H9 (cell line): ENCODE measurements at regions not wholly inside any gene's neighbourhood (a gene's known extent, or its start where the extent isn't known, plus 50 kb on each side); places are given as distances from the start of the nearest gene placed in this dataset.

ENCODE experiments used
- DNase-seq: peaks from one replicate; pipeline ENCODE4 v3.0.0-alpha.2; 2017
- H2AFZ ChIP-seq: one replicate; pipeline ENCODE4 v1.6.1; 2013; ENCODE audit warnings: mild to moderate bottlenecking, low read length, control low read depth, moderate library complexity
- H2AK5ac ChIP-seq: 2 replicates; pipeline ENCODE4 v1.6.1; 2013; ENCODE audit warnings: low read length, control low read depth, mixed read lengths; ENCODE audit not compliant: insufficient read length
- H2BK120ac ChIP-seq: one replicate; pipeline ENCODE4 v1.6.1; 2013; ENCODE audit warnings: low read depth, mild to moderate bottlenecking, low read length, control low read depth, inconsistent platforms; ENCODE audit not compliant: poor library complexity, severe bottlenecking
- H2BK12ac ChIP-seq: 2 replicates; pipeline ENCODE4 v1.6.1; 2013; ENCODE audit warnings: low read length, control low read depth, mixed read lengths, low read depth; ENCODE audit not compliant: insufficient read length
- H2BK15ac ChIP-seq: 2 replicates; pipeline ENCODE4 v1.6.1; 2013; ENCODE audit warnings: low read depth, low read length, control low read depth
- H2BK20ac ChIP-seq: one replicate; pipeline ENCODE4 v1.6.1; 2013; ENCODE audit warnings: low read depth, mild to moderate bottlenecking, low read length, control low read depth, inconsistent platforms; ENCODE audit not compliant: poor library complexity, severe bottlenecking
- H2BK5ac ChIP-seq: 2 replicates; pipeline ENCODE4 v1.6.1; 2013; ENCODE audit warnings: low read length, control low read depth, mixed read lengths; ENCODE audit not compliant: insufficient read length
- H3K14ac ChIP-seq: 2 replicates; pipeline ENCODE4 v1.6.1; 2013; ENCODE audit warnings: low read length, control low read depth; ENCODE audit not compliant: insufficient read depth
- H3K18ac ChIP-seq: 2 replicates; pipeline ENCODE4 v1.6.1; 2013; ENCODE audit warnings: low read depth, mild to moderate bottlenecking, mixed read lengths, low read length, control low read depth; ENCODE audit not compliant: insufficient read length
- H3K23ac ChIP-seq: 2 replicates; pipeline ENCODE4 v1.6.1; 2013; ENCODE audit warnings: low read length, control low read depth, mixed read lengths, low read depth; ENCODE audit not compliant: insufficient read length
- H3K23me2 ChIP-seq: 2 replicates; pipeline ENCODE4 v1.6.1; 2013; ENCODE audit warnings: low read depth, mild to moderate bottlenecking, mixed read lengths, low read length, control low read depth; ENCODE audit not compliant: insufficient read length, poor library complexity, severe bottlenecking
- H3K27ac ChIP-seq: 2 replicates; pipeline ENCODE4 v1.5.1; 2013; ENCODE audit warnings: low read length, control low read depth, mixed read lengths, low read depth; ENCODE audit not compliant: insufficient read length
- H3K27me3 ChIP-seq: 2 replicates; pipeline ENCODE4 v1.6.1; 2013; ENCODE audit warnings: low read length, control low read depth, inconsistent platforms; ENCODE audit not compliant: insufficient read depth
- H3K4ac ChIP-seq: 2 replicates; pipeline ENCODE4 v1.6.1; 2013; ENCODE audit warnings: low read depth, mild to moderate bottlenecking, control low read depth, inconsistent platforms, low read length, moderate library complexity
- H3K4me1 ChIP-seq: 2 replicates; pipeline ENCODE4 v1.6.1; 2013; ENCODE audit warnings: low read length, control low read depth, inconsistent platforms; ENCODE audit not compliant: insufficient read depth
- H3K4me2 ChIP-seq: 2 replicates; pipeline ENCODE4 v1.6.1; 2013; ENCODE audit warnings: low read length, control low read depth, mixed read lengths; ENCODE audit not compliant: insufficient read length, insufficient read depth
- H3K56ac ChIP-seq: 2 replicates; pipeline ENCODE4 v1.6.1; 2013; ENCODE audit warnings: low read depth, mild to moderate bottlenecking, mixed read lengths, low read length, control low read depth; ENCODE audit not compliant: insufficient read length
- H3K79me1 ChIP-seq: 2 replicates; pipeline ENCODE4 v1.6.1; 2013; ENCODE audit warnings: low read depth, mild to moderate bottlenecking, moderate library complexity, low read length, control low read depth, inconsistent platforms; ENCODE audit not compliant: insufficient read depth, poor library complexity, severe bottlenecking
- H3K79me2 ChIP-seq: 2 replicates; pipeline ENCODE4 v1.6.1; 2013; ENCODE audit warnings: low read length, control low read depth, inconsistent platforms; ENCODE audit not compliant: insufficient read depth
- H3K9ac ChIP-seq: 2 replicates; pipeline ENCODE4 v1.6.1; 2013; ENCODE audit warnings: low read length, control low read depth, mixed read lengths; ENCODE audit not compliant: insufficient read length; ENCODE audit errors: extremely low read depth
- H3K9me3 ChIP-seq: one replicate; pipeline ENCODE4 v1.6.1; 2013; ENCODE audit warnings: low read depth, low read length, inconsistent platforms; ENCODE audit not compliant: control insufficient read depth
- H3T11ph ChIP-seq: one replicate; pipeline ENCODE4 v1.6.1; 2013; ENCODE audit warnings: mild to moderate bottlenecking, low read length, control low read depth, inconsistent platforms
- H4K20me1 ChIP-seq: one replicate; pipeline ENCODE4 v1.6.1; 2013; ENCODE audit not compliant: control insufficient read depth, insufficient read length, insufficient read depth
- H4K5ac ChIP-seq: 2 replicates; pipeline ENCODE4 v1.6.1; 2013; ENCODE audit warnings: low read depth, mild to moderate bottlenecking, mixed read lengths, low read length, control low read depth; ENCODE audit not compliant: insufficient read length
- H4K8ac ChIP-seq: replicated peaks from 2 replicates; pipeline ENCODE4 v1.6.1; 2013; ENCODE audit warnings: low read length, control low read depth, mixed read lengths, low read depth; ENCODE audit not compliant: insufficient read length
- H4K91ac ChIP-seq: 2 replicates; pipeline ENCODE4 v1.6.1; 2013; ENCODE audit warnings: low read depth, mild to moderate bottlenecking, moderate library complexity, mixed read lengths, low read length, control low read depth; ENCODE audit not compliant: insufficient read length
- H3K27ac Mint-ChIP-seq, 3 experiments: 2 replicates in 2 of 3; 3 replicates in 1 of 3; pipeline ENCODE4 v1.8.0; 2020 to 2021; ENCODE audit warnings: mixed read lengths in 3 of 3, mild to moderate bottlenecking in 1 of 3, moderate library complexity in 1 of 3
- H3K27me3 Mint-ChIP-seq: 2 replicates; pipeline ENCODE4 v1.8.0; 2021; ENCODE audit warnings: low read depth, mild to moderate bottlenecking, moderate library complexity, mixed read lengths
- H3K36me3 Mint-ChIP-seq, 3 experiments: 2 replicates in 2 of 3; 3 replicates in 1 of 3; pipeline ENCODE4 v1.8.0; 2020 to 2021; ENCODE audit warnings: low read depth in 3 of 3, mixed read lengths in 3 of 3; ENCODE audit not compliant: insufficient read depth in 1 of 3
- H3K4me1 Mint-ChIP-seq, 2 experiments: 2 replicates each; pipeline ENCODE4 v1.8.0; 2020; ENCODE audit warnings: mixed read lengths in 2 of 2
- H3K4me3 Mint-ChIP-seq, 2 experiments: 2 replicates in 1 of 2; 3 replicates in 1 of 2; pipeline ENCODE4 v1.8.0; 2020 to 2021; ENCODE audit warnings: mild to moderate bottlenecking in 2 of 2, mixed read lengths in 2 of 2, moderate library complexity in 1 of 2
- H3K9me3 Mint-ChIP-seq, 2 experiments: 2 replicates in 1 of 2; 3 replicates in 1 of 2; pipeline ENCODE4 v1.8.0; 2020; ENCODE audit warnings: mild to moderate bottlenecking in 2 of 2, mixed read lengths in 2 of 2, moderate library complexity in 1 of 2
- WGBS: extraction: QIAGEN DNeasy Blood & Tissue Kit; methylation state at CpG from one replicate; pipeline ENCODE4 v1.1.7; 2013; ENCODE audit warnings: missing lambda C conversion rate, low lambda C conversion rate, mixed read lengths; ENCODE audit not compliant: insufficient read length; ENCODE audit errors: extremely low coverage; 5-methylcytosine and 5-hydroxymethylcytosine counted together
- TF ChIP-seq, protein P1 (sequence below): fragments of 200-600 bp; sonication (generic); conservative IDR thresholded peaks from 3 replicates; pipeline ENCODE4 v1.8.0; 2021; ENCODE audit warnings: antibody characterized with exemption, mild to moderate bottlenecking

GRCh38 chr13:81458170-81458569 lies 1117.2 kb upstream of the SPRY2 start:
- Mint-ChIP-seq H3K27ac (no peak overlapping the region), H3K36me3 (peaks cover 0 to 2% (median 0%) of the 10 kb centered on the region in 3 experiments; a peak in 1 of 7 replicates)
- no peaks in the 10 kb centered on the region for H3K23me2 ChIP-seq

More at GRCh38 chr13:81458170-81458569, 1117.2 kb upstream of the SPRY2 start:
- Histone ChIP-seq H2BK15ac (no peak overlapping the region), H3K79me2 (no peaks in the 10 kb centered on the region), H3K56ac (no peak overlapping the region), H4K5ac (no peak overlapping the region), H2AFZ (no peak overlapping the region), H3K9me3 (no peaks in the 10 kb centered on the region), H2AK5ac (no peak overlapping the region), H3K4ac (no peak overlapping the region), H4K20me1 (no peaks in the 10 kb centered on the region), H3K79me1 (no peaks in the 10 kb centered on the region), H3T11ph (no peak overlapping the region), H2BK120ac (no peak overlapping the region), H3K27ac (no peak overlapping the region), H2BK12ac (no peak overlapping the region), H3K14ac (no peak overlapping the region), H3K18ac (no peak overlapping the region), H3K4me2 (no peak overlapping the region), H3K4me1 (no peaks in the 10 kb centered on the region), H3K27me3 (no peaks in the 10 kb centered on the region), H4K91ac (no peak overlapping the region), H2BK20ac (no peak overlapping the region), H3K23ac (no peak overlapping the region), H3K9ac (no peak overlapping the region), H2BK5ac (no peak overlapping the region), H4K8ac (no peak overlapping the region)
- Mint-ChIP-seq H3K4me3 (no peak overlapping the region), H3K9me3 (peaks cover 0 to 6% of the 10 kb centered on the region in 2 experiments; a peak in 2 of 5 replicates), H3K27me3 (no peaks in the 10 kb centered on the region), H3K4me1 (no peaks in the 10 kb centered on the region)
- TF ChIP-seq, protein P1, sequence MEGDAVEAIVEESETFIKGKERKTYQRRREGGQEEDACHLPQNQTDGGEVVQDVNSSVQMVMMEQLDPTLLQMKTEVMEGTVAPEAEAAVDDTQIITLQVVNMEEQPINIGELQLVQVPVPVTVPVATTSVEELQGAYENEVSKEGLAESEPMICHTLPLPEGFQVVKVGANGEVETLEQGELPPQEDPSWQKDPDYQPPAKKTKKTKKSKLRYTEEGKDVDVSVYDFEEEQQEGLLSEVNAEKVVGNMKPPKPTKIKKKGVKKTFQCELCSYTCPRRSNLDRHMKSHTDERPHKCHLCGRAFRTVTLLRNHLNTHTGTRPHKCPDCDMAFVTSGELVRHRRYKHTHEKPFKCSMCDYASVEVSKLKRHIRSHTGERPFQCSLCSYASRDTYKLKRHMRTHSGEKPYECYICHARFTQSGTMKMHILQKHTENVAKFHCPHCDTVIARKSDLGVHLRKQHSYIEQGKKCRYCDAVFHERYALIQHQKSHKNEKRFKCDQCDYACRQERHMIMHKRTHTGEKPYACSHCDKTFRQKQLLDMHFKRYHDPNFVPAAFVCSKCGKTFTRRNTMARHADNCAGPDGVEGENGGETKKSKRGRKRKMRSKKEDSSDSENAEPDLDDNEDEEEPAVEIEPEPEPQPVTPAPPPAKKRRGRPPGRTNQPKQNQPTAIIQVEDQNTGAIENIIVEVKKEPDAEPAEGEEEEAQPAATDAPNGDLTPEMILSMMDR: no peak
- WGBS: no CpG with 5 or more reads among the region's 3 CpGs
- DNase-seq: no peak
